Neuronal stem cell (in vitro differentiated cells): ENCODE measurements at regions not wholly inside any gene's neighbourhood (a gene's known extent, or its start where the extent isn't known, plus 50 kb on each side); places are given as distances from the start of the nearest gene placed in this dataset.

Experiments
- DNase-seq: peaks from one replicate; pipeline ENCODE4 v3.0.0-alpha.2; 2013; ENCODE audit warnings: low spot score
- H2AFZ ChIP-seq: one replicate; pipeline ENCODE4 v1.6.1; 2013; ENCODE audit warnings: mild to moderate bottlenecking, low read length, inconsistent platforms
- H2AK5ac ChIP-seq: 2 replicates; pipeline ENCODE4 v1.6.1; 2013; ENCODE audit warnings: low read depth, mild to moderate bottlenecking, inconsistent platforms, low read length, moderate library complexity, mixed read lengths
- H2BK120ac ChIP-seq: 2 replicates; pipeline ENCODE4 v1.6.1; 2013; ENCODE audit warnings: low read depth, mild to moderate bottlenecking, inconsistent platforms, low read length, moderate library complexity, mixed read lengths
- H2BK12ac ChIP-seq: one replicate; pipeline ENCODE4 v1.6.1; 2013; ENCODE audit warnings: low read length, inconsistent platforms
- H2BK15ac ChIP-seq: 2 replicates; pipeline ENCODE4 v1.6.1; 2013; ENCODE audit warnings: mild to moderate bottlenecking, low read length, inconsistent platforms, mixed read lengths
- H2BK5ac ChIP-seq: one replicate; pipeline ENCODE4 v1.6.1; 2013; ENCODE audit warnings: inconsistent platforms, mild to moderate bottlenecking, low read length, moderate library complexity
- H3K14ac ChIP-seq: one replicate; pipeline ENCODE4 v1.6.1; 2013; ENCODE audit warnings: low read length, inconsistent platforms
- H3K18ac ChIP-seq: 2 replicates; pipeline ENCODE4 v1.6.1; 2013; ENCODE audit warnings: low read length, inconsistent platforms
- H3K23ac ChIP-seq: 2 replicates; pipeline ENCODE4 v1.6.1; 2013; ENCODE audit warnings: low read depth, mild to moderate bottlenecking, mixed read lengths, low read length, inconsistent platforms; ENCODE audit not compliant: poor library complexity
- H3K27ac ChIP-seq: replicated peaks from 3 replicates; pipeline ENCODE4 v1.5.1; 2013; ENCODE audit warnings: low read length, inconsistent platforms
- H3K27me3 ChIP-seq, 3 experiments: 2 replicates each; pipeline ENCODE4 v1.6.1; 2013; ENCODE audit warnings: low read length in 3 of 3, mild to moderate bottlenecking in 2 of 3, inconsistent platforms in 1 of 3, low read depth in 1 of 3, mixed read lengths in 1 of 3, moderate library complexity in 1 of 3; ENCODE audit not compliant: control insufficient read depth in 3 of 3, insufficient read depth in 3 of 3
- H3K36me3 ChIP-seq, 2 donors: replicated peaks in 1 of 2; 2 replicates each; pipeline ENCODE4 v1.6.1; 2013; ENCODE audit warnings: low read length in 2 of 2; ENCODE audit not compliant: control insufficient read depth in 2 of 2, insufficient read depth in 2 of 2
- H3K4ac ChIP-seq: 2 replicates; pipeline ENCODE4 v1.6.1; 2013; ENCODE audit warnings: inconsistent platforms, mild to moderate bottlenecking, low read length, moderate library complexity
- H3K4me1 ChIP-seq, 2 donors: 1 replicate in 1 of 2; 2 replicates in 1 of 2; pipeline ENCODE4 v1.6.1; 2013; ENCODE audit warnings: low read length in 2 of 2, low read depth in 1 of 2; ENCODE audit not compliant: control insufficient read depth in 2 of 2, insufficient read depth in 1 of 2
- H3K4me2 ChIP-seq: one replicate; pipeline ENCODE4 v1.6.1; 2013; ENCODE audit warnings: mild to moderate bottlenecking, low read length, inconsistent platforms; ENCODE audit not compliant: insufficient read depth, poor library complexity, severe bottlenecking
- H3K4me3 ChIP-seq, 2 donors: 2 replicates each; pipeline ENCODE4 v1.5.1; 2013; ENCODE audit warnings: low read length in 2 of 2, mild to moderate bottlenecking in 2 of 2, inconsistent platforms in 1 of 2, moderate library complexity in 1 of 2
- H3K79me1 ChIP-seq: one replicate; pipeline ENCODE4 v1.6.1; 2013; ENCODE audit warnings: low read depth, mild to moderate bottlenecking, inconsistent platforms, low read length, moderate library complexity
- H3K9ac ChIP-seq: one replicate; pipeline ENCODE4 v1.6.1; 2013; ENCODE audit warnings: mild to moderate bottlenecking, low read depth, low read length, inconsistent platforms; ENCODE audit not compliant: poor library complexity
- H3K9me3 ChIP-seq, 2 donors: replicated peaks in 1 of 2; 2 replicates each; pipeline versions ENCODE3 to v1.6.1; 2013; ENCODE audit warnings: low read length in 2 of 2, mild to moderate bottlenecking in 2 of 2, inconsistent platforms in 1 of 2, low read depth in 1 of 2, mixed read lengths in 1 of 2, moderate library complexity in 1 of 2; ENCODE audit not compliant: control insufficient read depth in 2 of 2, insufficient read depth in 1 of 2
- H4K8ac ChIP-seq: one replicate; pipeline ENCODE4 v1.6.1; 2013; ENCODE audit warnings: low read depth, mild to moderate bottlenecking, inconsistent platforms, low read length, moderate library complexity
- H4K91ac ChIP-seq: one replicate; pipeline ENCODE4 v1.6.1; 2013; ENCODE audit warnings: low read length, low read depth, mild to moderate bottlenecking, inconsistent platforms; ENCODE audit not compliant: poor library complexity
- WGBS, 2 donors: extraction: QIAGEN DNeasy Blood & Tissue Kit; methylation state at CpG; one replicate each; pipeline ENCODE4 v1.1.7; 2013; ENCODE audit warnings: missing lambda C conversion rate in 2 of 2, mixed read lengths in 1 of 2; ENCODE audit not compliant: insufficient read length in 2 of 2, insufficient replicate concordance in 1 of 2; ENCODE audit errors: extremely low coverage in 2 of 2; 5-methylcytosine and 5-hydroxymethylcytosine counted together

GRCh38 chr6:85069577-85069976 is 305.2 kb upstream of the TBX18 start:
- no peaks in the 10 kb centered on the region for H3K9me3 ChIP-seq
- H2AK5ac ChIP-seq: no peak overlapping the region

GRCh38 chr6:85068221-85068620 is 303.8 kb upstream of the TBX18 start:
- no peaks in the 10 kb centered on the region for H3K79me1 ChIP-seq
- no peaks in the 10 kb centered on the region for H3K36me3 ChIP-seq
- H3K14ac ChIP-seq: no peak overlapping the region
- no peak overlapping the region for H3K18ac ChIP-seq
- H2AK5ac ChIP-seq: no peak overlapping the region
- H3K4ac ChIP-seq: no peak overlapping the region
- no CpG with 5 or more reads among the region's 2 CpGs for WGBS, 2 donors
- no peak overlapping the region for H3K27ac ChIP-seq
- H2BK15ac ChIP-seq: no peak overlapping the region
- no peak overlapping the region for H4K8ac ChIP-seq
- H3K4me1 ChIP-seq: no peaks in the 10 kb centered on the region
- no peak overlapping the region for H2AFZ ChIP-seq
- no peak overlapping the region for H2BK120ac ChIP-seq
- H2BK12ac ChIP-seq: no peak overlapping the region
- no peak overlapping the region for H3K23ac ChIP-seq
- no peak overlapping the region for H3K4me2 ChIP-seq
- H4K91ac ChIP-seq: no peak overlapping the region
- no peaks in the 10 kb centered on the region for H3K9me3 ChIP-seq
- H3K9ac ChIP-seq: no peak overlapping the region
- H3K27me3 ChIP-seq: no peaks in the 10 kb centered on the region
- no peak overlapping the region for H3K4me3 ChIP-seq
- no peak overlapping the region for H2BK5ac ChIP-seq
- no peak for DNase-seq

More at GRCh38 chr6:85069577-85069976, 305.2 kb upstream of the TBX18 start:
- Histone ChIP-seq H3K4me3 (no peak overlapping the region), H2AFZ (no peak overlapping the region), H3K14ac (no peak overlapping the region), H3K4me1 (no peaks in the 10 kb centered on the region), H3K27me3 (no peaks in the 10 kb centered on the region), H3K4me2 (no peak overlapping the region), H2BK120ac (no peak overlapping the region), H3K4ac (no peak overlapping the region), H3K9ac (no peak overlapping the region), H2BK12ac (no peak overlapping the region), H3K18ac (no peak overlapping the region), H2BK15ac (no peak overlapping the region), H2BK5ac (no peak overlapping the region), H4K91ac (no peak overlapping the region), H3K79me1 (no peaks in the 10 kb centered on the region), H3K27ac (no peak overlapping the region), H4K8ac (no peak overlapping the region), H3K36me3 (no peaks in the 10 kb centered on the region), H3K23ac (no peak overlapping the region)
- no peak for DNase-seq
- WGBS, 2 donors: no CpG with 5 or more reads among the region's 1 CpG

GRCh38 chr6:85066266-85066665 is 301.9 kb upstream of the TBX18 start:
- Histone ChIP-seq H3K27me3 (no peaks in the 10 kb centered on the region), H3K4me3 (no peak overlapping the region), H3K4me1 (no peaks in the 10 kb centered on the region), H3K9me3 (no peaks in the 10 kb centered on the region), H3K14ac (no peak overlapping the region), H3K27ac (no peak overlapping the region), H3K9ac (no peak overlapping the region), H2BK12ac (no peak overlapping the region), H2AK5ac (no peak overlapping the region), H2AFZ (no peak overlapping the region), H2BK120ac (no peak overlapping the region), H3K18ac (no peak overlapping the region), H3K23ac (no peak overlapping the region), H4K8ac (no peak overlapping the region), H2BK15ac (no peak overlapping the region), H3K4me2 (no peak overlapping the region), H4K91ac (no peak overlapping the region), H2BK5ac (no peak overlapping the region), H3K79me1 (no peaks in the 10 kb centered on the region), H3K4ac (no peak overlapping the region), H3K36me3 (no peaks in the 10 kb centered on the region)
- DNase-seq: no peak
- WGBS, 2 donors: no CpG with 5 or more reads among the region's 5 CpGs

- no peak for DNase-seq
- H2BK15ac ChIP-seq: no peak overlapping the region
- H3K4me1 ChIP-seq: no peaks in the 10 kb centered on the region
- no peak overlapping the region for H3K27ac ChIP-seq
- H3K4me3 ChIP-seq: no peak overlapping the region
- no peak overlapping the region for H2BK120ac ChIP-seq
- no peak overlapping the region for H4K8ac ChIP-seq
- no peaks in the 10 kb centered on the region for H3K9me3 ChIP-seq
- H3K18ac ChIP-seq: no peak overlapping the region
- H4K91ac ChIP-seq: no peak overlapping the region
- no peaks in the 10 kb centered on the region for H3K79me1 ChIP-seq
- H3K36me3 ChIP-seq: no peaks in the 10 kb centered on the region
- H3K4ac ChIP-seq: no peak overlapping the region
- no peak overlapping the region for H3K4me2 ChIP-seq
- no peak overlapping the region for H2BK12ac ChIP-seq
- H2AK5ac ChIP-seq: no peak overlapping the region
- H3K23ac ChIP-seq: no peak overlapping the region
- no peak overlapping the region for H3K9ac ChIP-seq
- H2AFZ ChIP-seq: no peak overlapping the region
- no peaks in the 10 kb centered on the region for H3K27me3 ChIP-seq
- no peak overlapping the region for H3K14ac ChIP-seq
- H2BK5ac ChIP-seq: no peak overlapping the region
These were observed 301.4 kb upstream of the TBX18 start for GRCh38 chr6:85065831-85066230.
